Endothelial cell of umbilical vein (primary cell): ENCODE measurements at regions not wholly inside any gene's neighbourhood (a gene's known extent, or its start where the extent isn't known, plus 50 kb on each side); places are given as distances from the start of the nearest gene placed in this dataset.

Experiments
- BruUV-seq: library from RNA; stranded (reverse); fragments of 400-500 nt; replicated peaks from 2 replicates; lab custom pipeline; 2021; lab: Mats Ljungman, UMichigan
- CTCF ChIA-PET: fragments of 300-600, 350-600 bp; sonication (Branson Sonifier 250); formaldehyde crosslinking; loops from one replicate; lab custom pipeline; 2021; ENCODE audit warnings: antibody characterized with exemption, inconsistent platforms; lab: Charles Lee
- POLR2A ChIA-PET: fragments of 300-600, 350-600 bp; sonication (Branson Sonifier 250); formaldehyde crosslinking; loops from one replicate; lab custom pipeline; 2021; ENCODE audit warnings: antibody characterized with exemption, inconsistent platforms; lab: Charles Lee
- DNase-seq: peaks from one replicate; pipeline ENCODE4 v3.0.0-alpha.2; 2011; ENCODE audit warnings: low read depth, low spot score
- FAIRE-seq: peaks from 2 replicates; lab custom pipeline; 2011; peaks lifted over from hg19 to GRCh38; lab: Jason Lieb, UNC
- H2AFZ ChIP-seq: 2 replicates; pipeline ENCODE4 v1.6.0; 2012; ENCODE audit warnings: low read depth, low read length, control low read depth, inconsistent platforms
- H3K27ac ChIP-seq: 2 replicates; pipeline ENCODE4 v1.5.1; 2011; ENCODE audit warnings: low read depth, mild to moderate bottlenecking, control low read depth, low read length, moderate library complexity; ENCODE audit not compliant: insufficient read depth
- H3K27me3 ChIP-seq, 2 experiments: 2 replicates each; pipeline versions ENCODE4 v1.6.0 to v1.6.1; 2011; ENCODE audit warnings: low read length in 2 of 2, mixed read lengths in 1 of 2; ENCODE audit not compliant: control insufficient read depth in 2 of 2, insufficient read depth in 2 of 2
- H3K36me3 ChIP-seq, 2 experiments: 2 replicates in 1 of 2; 3 replicates in 1 of 2; pipeline ENCODE4 v1.5.1; 2011; ENCODE audit warnings: low read length in 2 of 2, mild to moderate bottlenecking in 1 of 2, moderate library complexity in 1 of 2; ENCODE audit not compliant: control insufficient read depth in 2 of 2, insufficient read depth in 2 of 2; ENCODE audit errors: extremely low read depth in 1 of 2
- H3K4me1 ChIP-seq: 3 replicates; pipeline ENCODE4 v1.5.1; 2011; ENCODE audit warnings: mild to moderate bottlenecking, low read length; ENCODE audit not compliant: control insufficient read depth, insufficient read depth; ENCODE audit errors: extremely low read depth
- H3K4me2 ChIP-seq: 2 replicates; pipeline ENCODE4 v1.6.1; 2011; ENCODE audit warnings: low read length, control low read depth, mixed read lengths; ENCODE audit not compliant: insufficient read depth
- H3K4me3 ChIP-seq, 3 experiments: fragments of 200-600 bp in 1 of 3; sonication (generic), shearing (Covaris generic) in 1 of 3; replicated peaks in 1 of 3; 2 replicates each; pipeline ENCODE4 v1.5.1; 2011 to 2016; ENCODE audit warnings: control low read depth in 3 of 3, low read length in 3 of 3, mild to moderate bottlenecking in 2 of 3, inconsistent platforms in 1 of 3, low read depth in 1 of 3, moderate library complexity in 1 of 3; ENCODE audit not compliant: insufficient read depth in 1 of 3
- H3K79me2 ChIP-seq: 2 replicates; pipeline ENCODE4 v1.6.0; 2012; ENCODE audit warnings: low read length, inconsistent platforms; ENCODE audit not compliant: control insufficient read depth, insufficient read depth
- H3K9ac ChIP-seq: replicated peaks from 2 replicates; pipeline ENCODE3; 2011; ENCODE audit warnings: low read length, control low read depth; ENCODE audit not compliant: insufficient read depth; ENCODE audit errors: extremely low read depth
- H3K9me1 ChIP-seq: replicated peaks from 3 replicates; pipeline ENCODE4 v1.6.0; 2011; ENCODE audit warnings: mild to moderate bottlenecking, low read length; ENCODE audit not compliant: control insufficient read depth, insufficient read depth; ENCODE audit errors: extremely low read depth
- H3K9me3 ChIP-seq: replicated peaks from 2 replicates; pipeline ENCODE4 v1.5.1; 2012; ENCODE audit warnings: low read length, inconsistent platforms; ENCODE audit not compliant: control insufficient read depth, insufficient read depth
- H4K20me1 ChIP-seq: replicated peaks from 2 replicates; pipeline ENCODE3; 2011; ENCODE audit warnings: mild to moderate bottlenecking, low read length; ENCODE audit not compliant: control insufficient read depth, insufficient read depth; ENCODE audit errors: extremely low read depth
- EZH2 ChIP-seq: IDR thresholded peaks from 2 replicates; pipeline ENCODE4 v1.6.1; 2012; ENCODE audit warnings: borderline replicate concordance, low read depth, mild to moderate bottlenecking, moderate library complexity, low read length, inconsistent platforms; ENCODE audit not compliant: severe bottlenecking
- GATA2 ChIP-seq: IDR thresholded peaks from 2 replicates; pipeline ENCODE4 v1.7.0; 2011; ENCODE audit warnings: low read depth, mild to moderate bottlenecking, moderate library complexity, mixed read lengths, low read length; ENCODE audit not compliant: insufficient read length, insufficient read depth
- JUN ChIP-seq: IDR thresholded peaks from 2 replicates; pipeline ENCODE4 v1.6.1; 2011; ENCODE audit warnings: borderline replicate concordance, low read depth; ENCODE audit not compliant: insufficient read length, insufficient read depth
- dilution Hi-C: fragments of 300-500 bp; cut with MboI; formaldehyde crosslinking; loops from one replicate; pipeline ENCODE4 v1.15.0; 2019; ENCODE audit warnings: low sequenced_read_pairs; ENCODE audit not compliant: extremely low pct_ligation_motif_present
- intact Hi-C: fragments of 100-400 bp; cut with micrococcal nuclease; formaldehyde crosslinking; loops from one replicate; pipeline ENCODE4 v1.10.0; 2022

DNA sequence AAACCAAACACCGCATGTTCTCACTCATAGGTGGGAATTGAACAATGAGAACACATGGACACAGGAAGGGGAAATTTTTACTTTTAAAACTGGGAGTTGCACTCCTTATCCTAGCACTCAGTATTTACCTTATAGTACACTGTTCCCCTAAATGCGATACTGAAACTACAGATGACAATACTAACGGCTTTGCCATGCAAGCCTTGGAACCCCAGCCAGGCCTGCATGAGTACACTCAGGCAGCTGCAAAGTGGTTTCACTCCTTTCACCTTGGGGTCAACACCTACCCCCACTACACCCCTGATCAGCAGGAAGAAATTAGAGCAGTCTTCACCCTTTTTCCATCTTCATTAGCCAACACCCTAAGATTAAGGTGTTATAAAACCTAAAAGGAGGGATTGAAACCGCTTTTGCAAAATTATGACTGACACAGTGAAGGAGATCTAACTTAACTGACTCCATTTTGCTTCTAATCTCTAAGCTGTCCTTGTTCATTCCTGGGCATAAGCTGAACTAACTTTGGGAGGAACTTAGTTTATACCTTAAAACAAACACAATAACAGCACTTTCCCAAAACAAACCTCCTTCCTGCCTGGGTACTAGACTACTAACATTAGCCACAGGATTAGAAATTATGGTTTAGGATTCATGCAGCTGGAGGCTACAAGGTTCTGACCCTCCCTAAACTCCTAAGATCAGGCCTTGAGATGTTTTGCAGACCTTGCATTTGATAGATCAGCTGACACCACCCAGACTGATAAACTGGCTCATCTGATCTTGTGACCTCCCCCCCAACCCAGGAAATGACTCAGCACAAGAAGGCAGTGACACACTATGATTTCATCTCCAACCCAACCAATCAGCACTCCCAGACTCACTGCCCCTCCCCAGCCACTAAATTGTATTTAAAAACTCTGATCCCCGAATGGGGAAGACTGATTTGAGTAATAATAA lies 452.1 kb upstream of the PPP2R3A start:
- Histone ChIP-seq H3K9ac (no peak overlapping the region), H3K4me3 (no peak overlapping the region), H3K4me2 (no peak overlapping the region), H3K4me1 (no peaks in the 10 kb centered on the region), H4K20me1 (no peaks in the 10 kb centered on the region), H3K79me2 (no peaks in the 10 kb centered on the region), H3K27ac (no peak overlapping the region), H3K9me1 (no peaks in the 10 kb centered on the region), H3K27me3 (no peaks in the 10 kb centered on the region), H3K36me3 (no peaks in the 10 kb centered on the region), H2AFZ (no peak overlapping the region), H3K9me3 (no peaks in the 10 kb centered on the region)
- TF ChIP-seq JUN: no peak
- TF ChIP-seq GATA2: no peak
- intact Hi-C loops (no loop called here), dilution Hi-C loops (no loop called here)
- DNase-seq: no peak
- FAIRE-seq: no peak
- ChIA-PET POLR2A (no interaction called here), CTCF (no interaction called here)
- BruUV-seq: no TSS peak

DNA sequence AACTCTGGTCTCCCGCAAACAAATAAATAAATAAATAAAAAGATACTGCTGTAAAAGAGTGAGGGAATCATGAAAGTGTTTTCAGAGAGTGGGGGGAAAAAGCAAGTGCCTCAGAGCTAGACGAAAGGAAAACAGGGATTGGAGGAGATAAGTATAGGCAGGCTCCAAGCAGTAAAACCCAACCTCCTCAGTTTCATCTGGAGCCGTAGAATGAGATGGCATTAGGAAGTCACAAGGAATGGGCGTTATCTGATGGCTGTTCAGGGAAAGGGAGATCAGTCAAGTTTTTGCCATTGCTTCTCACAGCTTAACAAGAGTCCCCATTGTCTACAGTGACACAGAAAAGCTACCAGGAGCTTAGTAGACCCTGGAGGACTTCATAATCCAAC lies 451.5 kb upstream of the PPP2R3A start:
- BruUV-seq: no TSS peak
- intact Hi-C loops: no loop called here

More for the DNA sequence above, 451.5 kb upstream of the PPP2R3A start:
- DNase-seq (no peak), FAIRE-seq (no peak)
- Histone ChIP-seq H4K20me1 (no peaks in the 10 kb centered on the region), H3K36me3 (no peaks in the 10 kb centered on the region), H3K9me3 (no peaks in the 10 kb centered on the region), H3K9me1 (no peaks in the 10 kb centered on the region), H3K27ac (no peak overlapping the region), H3K4me1 (no peaks in the 10 kb centered on the region), H3K79me2 (no peaks in the 10 kb centered on the region), H3K9ac (no peak overlapping the region), H2AFZ (no peak overlapping the region), H3K27me3 (no peaks in the 10 kb centered on the region), H3K4me3 (no peak overlapping the region), H3K4me2 (no peak overlapping the region)
- no peak for TF ChIP-seq GATA2
- no peak for TF ChIP-seq EZH2
- CTCF ChIA-PET: no interaction called here
- dilution Hi-C loops: no loop called here
- POLR2A ChIA-PET: no interaction called here
